Pancreas (tissue), 10 donors: ENCODE measurements at regions not wholly inside any gene's neighbourhood (a gene's known extent, or its start where the extent isn't known, plus 50 kb on each side); places are given as distances from the start of the nearest gene placed in this dataset.
A peak's percentile ranks its signal among the peaks of the same experiment; 100 is the strongest.

ENCODE experiments used
- ATAC-seq, 4 donors: fragments of 200-7000 bp; cut with Tn5 transposase; one replicate each; pipeline versions ENCODE4 v1.8.0 to v1.9.1; 2020; ENCODE audit warnings: mild to moderate bottlenecking in 4 of 4, moderate library complexity in 4 of 4
- DNase-seq, 6 donors: peaks; one replicate each; pipeline ENCODE4 v3.0.0-alpha.2; 2020
- FAIRE-seq: peaks from 2 replicates; lab custom pipeline; 2012; peaks lifted over from hg19 to GRCh38; lab: Jason Lieb, UNC
- H3K27ac ChIP-seq, 4 donors: fragments of 200-600 bp; sonication (generic); 1 replicate in 3 of 4; 2 replicates in 1 of 4; pipeline versions ENCODE4 v1.5.0 to v1.8.0; 2020
- H3K27me3 ChIP-seq, 4 donors: fragments of 200-600 bp; one replicate each; pipeline ENCODE4 v1.8.0; 2021
- H3K36me3 ChIP-seq, 3 donors: fragments of 200-600 bp; sonication (generic) in 1 of 3; one replicate each; pipeline versions ENCODE4 v1.5.0 to v1.8.0; 2020 to 2021
- H3K4me1 ChIP-seq, 3 donors: fragments of 200-600 bp; one replicate each; pipeline ENCODE4 v1.8.0; 2021
- H3K4me3 ChIP-seq, 4 donors: fragments of 200-600 bp; sonication (generic) in 2 of 4; one replicate each; pipeline versions ENCODE4 v1.5.0 to v1.8.0; 2020 to 2021
- H3K9me3 ChIP-seq, 4 donors: fragments of 200-600 bp; one replicate each; pipeline ENCODE4 v1.8.0; 2021
- WGBS, 2 donors: extraction: QIAGEN DNeasy Blood & Tissue Kit; methylation state at CpG; one replicate each; pipeline ENCODE4 v1.1.7; 2013; 5-methylcytosine and 5-hydroxymethylcytosine counted together
- intact Hi-C, 3 donors: fragments of 100-400 bp; cut with DNase I; formaldehyde crosslinking; loops; one replicate each; pipeline versions ENCODE4 v1.11.1 to v1.14.2; 2022
- TF ChIP-seq, protein P1 (sequence below), 4 donors: fragments of 200-600 bp; sonication (generic) in 3 of 4; IDR thresholded peaks; one replicate each; pipeline versions ENCODE4 v1.5.0 to v1.8.0; 2021; ENCODE audit warnings: antibody characterized with exemption in 4 of 4
- donor health status: healthy with polysubstance abuse.
- donor health status: DM: no; HTN: no; CAD: no; lungs with moderate emphysema.
- donor health status: DM: no; HTN: no; CAD: no.
- donor health status: control.
- donor health status: control.
- donor health status: Bipolar disorder and iron deficiency.
- donor health status: DM: yes; HTN: yes; CAD: no.
- donor health status: DM: no; HTN: no; CAD: no.
- donor health status: DM: no; HTN: no; CAD: no.
- donor health status: DM: yes; HTN: yes; CAD: no.

DNA sequence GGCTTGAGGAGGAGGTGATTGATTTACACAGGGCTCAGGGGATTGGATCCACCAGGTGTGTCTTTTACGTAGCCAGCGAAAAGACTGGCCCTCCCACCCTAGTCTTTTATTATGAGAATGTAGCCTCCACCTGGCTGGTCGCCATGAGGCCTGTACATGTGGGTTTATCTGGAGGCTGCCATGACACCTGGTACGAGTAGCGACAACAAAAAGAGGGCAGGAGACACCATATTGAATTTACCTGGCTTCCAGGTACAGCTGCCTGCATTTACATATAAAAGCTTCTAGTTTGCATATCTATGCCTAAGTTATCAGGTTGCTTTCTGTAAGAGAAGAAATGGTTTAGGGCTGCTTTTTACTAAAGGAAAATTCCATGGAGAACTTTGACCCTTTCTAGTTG is 1173.7 kb upstream of the SEMA6A start:
- TF ChIP-seq, protein P1, sequence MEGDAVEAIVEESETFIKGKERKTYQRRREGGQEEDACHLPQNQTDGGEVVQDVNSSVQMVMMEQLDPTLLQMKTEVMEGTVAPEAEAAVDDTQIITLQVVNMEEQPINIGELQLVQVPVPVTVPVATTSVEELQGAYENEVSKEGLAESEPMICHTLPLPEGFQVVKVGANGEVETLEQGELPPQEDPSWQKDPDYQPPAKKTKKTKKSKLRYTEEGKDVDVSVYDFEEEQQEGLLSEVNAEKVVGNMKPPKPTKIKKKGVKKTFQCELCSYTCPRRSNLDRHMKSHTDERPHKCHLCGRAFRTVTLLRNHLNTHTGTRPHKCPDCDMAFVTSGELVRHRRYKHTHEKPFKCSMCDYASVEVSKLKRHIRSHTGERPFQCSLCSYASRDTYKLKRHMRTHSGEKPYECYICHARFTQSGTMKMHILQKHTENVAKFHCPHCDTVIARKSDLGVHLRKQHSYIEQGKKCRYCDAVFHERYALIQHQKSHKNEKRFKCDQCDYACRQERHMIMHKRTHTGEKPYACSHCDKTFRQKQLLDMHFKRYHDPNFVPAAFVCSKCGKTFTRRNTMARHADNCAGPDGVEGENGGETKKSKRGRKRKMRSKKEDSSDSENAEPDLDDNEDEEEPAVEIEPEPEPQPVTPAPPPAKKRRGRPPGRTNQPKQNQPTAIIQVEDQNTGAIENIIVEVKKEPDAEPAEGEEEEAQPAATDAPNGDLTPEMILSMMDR (IDR thresholded peaks at IDR 0.05) = no peak

DNA sequence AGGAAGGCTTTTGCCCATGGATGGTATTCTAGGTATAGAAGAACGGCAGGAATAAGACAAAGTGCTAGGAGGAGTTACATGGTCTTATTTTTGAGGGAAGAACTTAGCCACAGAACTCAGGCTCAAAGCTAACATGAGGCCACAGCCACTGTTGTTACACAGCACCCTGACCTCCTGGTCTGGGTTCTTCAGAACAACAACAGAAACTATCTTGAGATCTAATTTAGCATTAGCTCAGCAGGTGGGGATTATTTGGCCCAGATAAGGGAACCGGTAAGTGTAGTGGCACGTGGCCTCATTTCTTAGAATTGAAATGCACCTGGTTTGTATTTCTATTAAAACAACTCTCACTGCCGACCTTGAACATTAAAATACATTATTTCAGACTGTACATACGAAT is 1168.7 kb upstream of the SEMA6A start:
- intact Hi-C loops = no loop called here
- no peaks in the 10 kb centered on the region for H3K9me3 ChIP-seq
- ATAC-seq (no peak), FAIRE-seq (no peak), DNase-seq (no peak)
- TF ChIP-seq, protein P1 (IDR thresholded peaks at IDR 0.05) = no peak
- H3K27me3 ChIP-seq = no peaks in the 10 kb centered on the region
- no peaks in the 10 kb centered on the region for H3K4me1 ChIP-seq
- WGBS, 2 donors = 44 to 53% methylated on average over 5 of the region's 5 CpGs
- H3K4me3 ChIP-seq = no peak overlapping the region
- H3K36me3 ChIP-seq = no peaks in the 10 kb centered on the region
- H3K27ac ChIP-seq = no peak overlapping the region

More for the DNA sequence above, 1173.7 kb upstream of the SEMA6A start:
- FAIRE-seq = no peak
- Histone ChIP-seq H3K36me3 (no peaks in the 10 kb centered on the region), H3K9me3 (no peaks in the 10 kb centered on the region), H3K4me1 (no peaks in the 10 kb centered on the region), H3K4me3 (no peak overlapping the region), H3K27ac (no peak overlapping the region), H3K27me3 (no peaks in the 10 kb centered on the region)
- no peak for ATAC-seq
- DNase-seq = peak in 1 of 6 donors; percentile 27
- intact Hi-C loops = no loop called here
- 72 to 82% methylated on average over 5 of the region's 5 CpGs for WGBS, 2 donors

DNA sequence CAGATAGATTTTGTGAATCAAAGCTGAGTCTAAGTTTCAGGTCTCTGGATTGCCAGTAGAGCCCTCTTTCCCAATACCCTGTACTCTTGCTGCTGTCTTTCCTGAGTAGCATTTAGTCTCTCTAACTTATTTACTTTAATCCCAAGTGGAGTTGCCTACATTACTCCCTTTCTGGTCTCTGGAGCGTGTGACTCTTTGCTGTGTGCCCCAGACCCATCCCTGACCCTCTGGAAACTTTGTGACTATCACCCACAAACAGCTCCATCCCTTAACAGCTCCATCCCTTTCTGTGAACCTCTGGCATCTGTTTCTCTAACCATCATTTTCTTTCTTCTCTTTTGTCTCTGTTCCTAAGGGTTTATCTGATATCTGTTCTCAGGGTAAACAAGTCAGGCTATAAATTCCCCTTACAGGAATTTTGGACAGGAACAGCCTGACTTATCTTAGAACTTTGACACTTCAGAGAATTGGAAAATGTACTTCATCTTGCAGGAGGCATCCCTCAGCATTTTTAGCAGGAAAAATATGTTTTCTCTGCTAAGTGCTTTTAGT is 1167.1 kb upstream of the SEMA6A start:
- TF ChIP-seq, protein P1 (IDR thresholded peaks at IDR 0.05) = no peak
- no peaks in the 10 kb centered on the region for H3K4me1 ChIP-seq
- ATAC-seq (no peak), DNase-seq (no peak), FAIRE-seq (no peak)
- H3K4me3 ChIP-seq = no peak overlapping the region
- intact Hi-C loops = no loop called here
- no peak overlapping the region for H3K27ac ChIP-seq
- no peaks in the 10 kb centered on the region for H3K9me3 ChIP-seq
- no peaks in the 10 kb centered on the region for H3K36me3 ChIP-seq
- no peaks in the 10 kb centered on the region for H3K27me3 ChIP-seq
- WGBS, 2 donors = 34 to 48% methylated on average over 1 of the region's 1 CpG

DNA sequence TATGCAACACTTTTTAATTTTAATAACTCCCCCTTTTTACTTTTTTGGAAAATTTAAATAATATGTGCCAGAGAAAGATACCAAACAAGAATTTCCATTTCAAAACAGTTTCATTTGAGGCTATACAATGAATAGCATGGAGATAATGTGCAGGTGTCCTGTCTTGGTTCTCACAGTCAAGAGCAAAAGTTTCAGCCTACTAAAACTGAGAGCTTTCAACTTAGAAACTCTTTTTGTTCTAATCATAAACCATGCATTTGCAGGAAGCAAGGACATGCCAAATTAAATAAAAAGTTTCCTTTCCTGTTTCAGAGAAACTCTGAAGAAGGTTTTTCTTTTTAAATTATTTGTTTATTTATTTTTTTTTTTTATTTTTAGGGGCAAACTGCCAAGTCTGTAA is 1165.6 kb upstream of the SEMA6A start:
- FAIRE-seq (no peak), DNase-seq (no peak), ATAC-seq (no peak)
- intact Hi-C loops = no loop called here
- Histone ChIP-seq H3K27ac (no peak overlapping the region), H3K4me3 (no peak overlapping the region), H3K27me3 (no peaks in the 10 kb centered on the region), H3K9me3 (no peaks in the 10 kb centered on the region), H3K36me3 (no peaks in the 10 kb centered on the region), H3K4me1 (no peaks in the 10 kb centered on the region)
- TF ChIP-seq, protein P1 (IDR thresholded peaks at IDR 0.05) = no peak

DNA sequence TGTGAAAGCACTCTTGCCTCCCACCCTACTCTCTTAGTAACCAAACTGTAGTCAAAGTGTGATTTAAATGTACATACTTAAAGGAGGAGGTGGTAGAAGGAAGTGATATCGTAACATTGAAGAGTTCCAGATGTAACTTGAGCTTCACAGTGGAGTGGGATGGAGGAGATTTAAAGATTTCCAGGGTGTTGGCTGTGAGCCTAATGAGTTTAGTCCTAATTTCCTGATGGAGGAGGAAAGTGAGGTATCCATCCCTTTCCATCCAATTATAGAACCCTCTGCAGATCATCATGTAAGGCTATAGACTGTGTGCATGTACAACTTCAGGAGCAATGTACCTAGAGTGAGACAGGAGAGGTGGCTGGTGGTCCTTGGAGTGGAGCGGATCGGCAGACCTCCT is 1163.9 kb upstream of the SEMA6A start:
- Histone ChIP-seq H3K27ac (no peak overlapping the region), H3K4me3 (no peak overlapping the region), H3K9me3 (no peaks in the 10 kb centered on the region), H3K27me3 (no peaks in the 10 kb centered on the region), H3K4me1 (no peaks in the 10 kb centered on the region), H3K36me3 (no peaks in the 10 kb centered on the region)
- ATAC-seq = no peak
- intact Hi-C loops = loop anchor here in 1 of 3 donors (10.0 kb wide), 1 partner anchor 134 kb away; no protein-coding TSS in a partner anchor
- TF ChIP-seq, protein P1 (IDR thresholded peaks at IDR 0.05) = no peak
- 63 to 65% methylated on average over 3 of the region's 3 CpGs for WGBS, 2 donors
- no peak for FAIRE-seq
- DNase-seq = no peak
